Spleen (tissue), 11 donors: ENCODE measurements at regions not wholly inside any gene's neighbourhood (a gene's known extent, or its start where the extent isn't known, plus 50 kb on each side); places are given as distances from the start of the nearest gene placed in this dataset.

Experiments used
- DNase-seq: peaks from one replicate; pipeline ENCODE4 v3.0.0-alpha.2; 2020
- H3K27ac ChIP-seq, 8 donors: fragments of 200-600 bp; sonication (generic) in 7 of 8; 1 replicate in 4 of 8; 2 replicates in 4 of 8; pipeline versions ENCODE4 v1.5.0 to v1.8.0; 2016 to 2021; ENCODE audit warnings: inconsistent platforms in 4 of 8, mild to moderate bottlenecking in 4 of 8, moderate library complexity in 1 of 8
- H3K27me3 ChIP-seq, 7 donors: fragments of 200-600 bp; sonication (generic) in 6 of 7; replicated peaks in 1 of 7; 1 replicate in 4 of 7; 2 replicates in 3 of 7; pipeline versions ENCODE4 v1.5.0 to v1.8.0; 2016 to 2021; ENCODE audit warnings: inconsistent platforms in 3 of 7, mild to moderate bottlenecking in 1 of 7
- H3K36me3 ChIP-seq, 6 donors: fragments of 200-600 bp; sonication (generic) in 5 of 6; 1 replicate in 4 of 6; 2 replicates in 2 of 6; pipeline versions ENCODE4 v1.5.0 to v1.8.0; 2016 to 2021; ENCODE audit warnings: inconsistent platforms in 2 of 6
- H3K4me1 ChIP-seq, 6 donors: fragments of 200-600 bp; sonication (generic) in 5 of 6; 1 replicate in 3 of 6; 2 replicates in 3 of 6; pipeline versions ENCODE4 v1.5.0 to v1.8.0; 2016 to 2021; ENCODE audit warnings: inconsistent platforms in 3 of 6
- H3K4me3 ChIP-seq, 8 donors: fragments of 200-600 bp; sonication (generic) in 7 of 8; 1 replicate in 4 of 8; 2 replicates in 4 of 8; pipeline versions ENCODE4 v1.5.0 to v1.8.0; 2016 to 2021; ENCODE audit warnings: inconsistent platforms in 4 of 8, mild to moderate bottlenecking in 4 of 8, moderate library complexity in 2 of 8
- H3K9me3 ChIP-seq, 8 donors: fragments of 200-600 bp; sonication (generic) in 7 of 8; 1 replicate in 4 of 8; 2 replicates in 4 of 8; pipeline versions ENCODE4 v1.5.0 to v1.8.0; 2016 to 2021; ENCODE audit warnings: inconsistent platforms in 4 of 8
- CTCF ChIP-seq, 11 experiments: fragments of 200-600 bp in 7 of 11; fragments of 450-650 bp in 4 of 11; sonication (generic) in 4 of 11; IDR thresholded peaks in 8 of 11; conservative IDR thresholded peaks in 3 of 11; 1 replicate in 7 of 11; 2 replicates in 4 of 11; pipeline versions ENCODE4 v1.4.0 to v1.8.0; 2016 to 2021; ENCODE audit warnings: antibody characterized with exemption in 11 of 11, inconsistent platforms in 4 of 11, mild to moderate bottlenecking in 1 of 11
- POLR2A ChIP-seq, 3 donors: fragments of 450-650 bp; IDR thresholded peaks; one replicate each; pipeline ENCODE4 v1.5.1; 2017; ENCODE audit warnings: antibody characterized with exemption in 3 of 3, mild to moderate bottlenecking in 1 of 3
- POLR2AphosphoS5 ChIP-seq, 3 donors: sonication (generic); formaldehyde crosslinking; IDR thresholded peaks; one replicate each; pipeline ENCODE4 v1.5.1; 2017; ENCODE audit warnings: antibody characterized with exemption in 3 of 3
- WGBS, 5 donors: extraction: QIAGEN DNeasy Blood & Tissue Kit in 3 of 5; methylation state at CpG; one replicate each; pipeline versions ENCODE4 v1.1.5 to v1.1.7; 2013 to 2018; 5-methylcytosine and 5-hydroxymethylcytosine counted together
- intact Hi-C: fragments of 100-400 bp; cut with DNase I; formaldehyde crosslinking; loops from one replicate; pipeline ENCODE4 v1.15.0; 2023; ENCODE audit warnings: low total_unique reads
- donor health status: healthy with polysubstance abuse.
- donor health status: DM: no; HTN: no; CAD: no; lungs with moderate emphysema.
- donor health status: DM: no; HTN: no; CAD: no.
- donor health status: Bipolar disorder and iron deficiency.
- donor health status: healthy.
- donor health status: DM: no; HTN: no; CAD: no.
- donor health status: DM: yes; HTN: yes; CAD: no.

- 81 to 92% (median 82%) methylated on average over 3 of the region's 3 CpGs for WGBS, 5 donors
- no peaks in the 10 kb centered on the region for H3K36me3 ChIP-seq
- intact Hi-C loops: no loop called here
- H3K27me3 ChIP-seq: no peaks in the 10 kb centered on the region
- H3K27ac ChIP-seq: no peak overlapping the region
- TF ChIP-seq POLR2AphosphoS5 (IDR thresholded peaks at IDR 0.05) (no peak), POLR2A (IDR thresholded peaks at IDR 0.05) (no peak), CTCF (IDR thresholded peaks at IDR 0.05 in 8 of 11, conservative IDR thresholded peaks at IDR 0.05 in 3 of 11) (no peak)
- no peak for DNase-seq
- no peaks in the 10 kb centered on the region for H3K9me3 ChIP-seq
- no peaks in the 10 kb centered on the region for H3K4me1 ChIP-seq
- no peak overlapping the region for H3K4me3 ChIP-seq
These were observed 610.8 kb downstream of the TLE1 start for GRCh38 chr9:81078555-81078954.

GRCh38 chr9:81077572-81077971 is 611.8 kb downstream of the TLE1 start:
- DNase-seq: no peak
- Histone ChIP-seq H3K4me1 (no peaks in the 10 kb centered on the region), H3K4me3 (no peak overlapping the region), H3K27ac (no peak overlapping the region), H3K27me3 (no peaks in the 10 kb centered on the region), H3K36me3 (no peaks in the 10 kb centered on the region), H3K9me3 (no peaks in the 10 kb centered on the region)
- intact Hi-C loops: no loop called here
- TF ChIP-seq POLR2A (IDR thresholded peaks at IDR 0.05) (no peak), POLR2AphosphoS5 (IDR thresholded peaks at IDR 0.05) (no peak), CTCF (IDR thresholded peaks at IDR 0.05 in 8 of 11, conservative IDR thresholded peaks at IDR 0.05 in 3 of 11) (no peak)

GRCh38 chr9:81076131-81076530 is 613.2 kb downstream of the TLE1 start:
- no peaks in the 10 kb centered on the region for H3K27me3 ChIP-seq
- WGBS, 5 donors: 50 to 78% (median 59%) methylated on average over 2 of the region's 2 CpGs
- no peak overlapping the region for H3K27ac ChIP-seq
- H3K4me3 ChIP-seq: no peak overlapping the region
- TF ChIP-seq POLR2A (IDR thresholded peaks at IDR 0.05) (no peak), POLR2AphosphoS5 (IDR thresholded peaks at IDR 0.05) (no peak), CTCF (IDR thresholded peaks at IDR 0.05 in 8 of 11, conservative IDR thresholded peaks at IDR 0.05 in 3 of 11) (no peak)
- no peaks in the 10 kb centered on the region for H3K9me3 ChIP-seq
- no peaks in the 10 kb centered on the region for H3K36me3 ChIP-seq
- intact Hi-C loops: no loop called here
- H3K4me1 ChIP-seq: no peaks in the 10 kb centered on the region
- no peak for DNase-seq

GRCh38 chr9:81074221-81074620 is 615.1 kb downstream of the TLE1 start:
- intact Hi-C loops: no loop called here
- H3K4me1 ChIP-seq: no peaks in the 10 kb centered on the region
- H3K36me3 ChIP-seq: no peaks in the 10 kb centered on the region
- no peak overlapping the region for H3K4me3 ChIP-seq
- H3K27ac ChIP-seq: no peak overlapping the region
- H3K27me3 ChIP-seq: no peaks in the 10 kb centered on the region
- DNase-seq: no peak
- TF ChIP-seq CTCF (IDR thresholded peaks at IDR 0.05 in 8 of 11, conservative IDR thresholded peaks at IDR 0.05 in 3 of 11) (no peak), POLR2A (IDR thresholded peaks at IDR 0.05) (no peak), POLR2AphosphoS5 (IDR thresholded peaks at IDR 0.05) (no peak)
- H3K9me3 ChIP-seq: peaks cover 0 to 3% (median 0%) of the 10 kb centered on the region in 8 donors
- 64 to 86% (median 83%) methylated on average over 4 of the region's 4 CpGs for WGBS, 5 donors
